BLaER1 treated with 17β-estradiol and CSF1 and Interleukin-3, amounts not matched to agents 10 nM and 100 nM (cell line): ENCODE measurements at regions not wholly inside any gene's neighbourhood (a gene's known extent, or its start where the extent isn't known, plus 50 kb on each side); places are given as distances from the start of the nearest gene placed in this dataset.

Source experiments
- H3K27ac ChIP-seq, 11 experiments: shearing (Covaris generic); formaldehyde crosslinking; 2 replicates each; pipeline ENCODE4 v1.8.1; 2022
- H3K27me3 ChIP-seq, 11 experiments: shearing (Covaris generic); formaldehyde crosslinking; 2 replicates each; pipeline ENCODE4 v1.8.1; 2022
- H3K36me3 ChIP-seq, 11 experiments: shearing (Covaris generic); formaldehyde crosslinking; 2 replicates each; pipeline ENCODE4 v1.8.1; 2022
- H3K4me1 ChIP-seq, 10 experiments: shearing (Covaris generic); formaldehyde crosslinking; 2 replicates each; pipeline ENCODE4 v1.8.1; 2022
- H3K4me2 ChIP-seq, 11 experiments: shearing (Covaris generic); formaldehyde crosslinking; 2 replicates each; pipeline ENCODE4 v1.8.1; 2022
- H3K4me3 ChIP-seq, 10 experiments: shearing (Covaris generic); formaldehyde crosslinking; 2 replicates each; pipeline ENCODE4 v1.8.1; 2022
- H3K9ac ChIP-seq, 11 experiments: shearing (Covaris generic); formaldehyde crosslinking; 2 replicates each; pipeline ENCODE4 v1.8.1; 2022
- H3K9me3 ChIP-seq, 11 experiments: shearing (Covaris generic); formaldehyde crosslinking; replicated peaks in 1 of 11; 2 replicates each; pipeline ENCODE4 v1.8.1; 2022
- H4K20me1 ChIP-seq, 11 experiments: shearing (Covaris generic); formaldehyde crosslinking; 2 replicates each; pipeline ENCODE4 v1.8.1; 2022
- Cebpa-rat ChIP-seq, 11 experiments: shearing (Covaris generic); IDR thresholded peaks; 2 replicates each; pipeline ENCODE4 v1.8.1; 2022

- H3K36me3 ChIP-seq: no peaks in the 10 kb centered on the region
- H3K4me1 ChIP-seq: no peaks in the 10 kb centered on the region
- H4K20me1 ChIP-seq: no peaks in the 10 kb centered on the region
- no peak overlapping the region for H3K4me3 ChIP-seq
- TF ChIP-seq Cebpa-rat (IDR thresholded peaks at IDR 0.05): no peak
- H3K27me3 ChIP-seq: no peaks in the 10 kb centered on the region
- H3K4me2 ChIP-seq: no peak overlapping the region
- H3K9me3 ChIP-seq: no peaks in the 10 kb centered on the region
- no peak overlapping the region for H3K27ac ChIP-seq
- no peak overlapping the region for H3K9ac ChIP-seq
Observed at GRCh38 chr12:43286986-43287385, 265.0 kb downstream of the ADAMTS20 start.

- H3K4me1 ChIP-seq: no peaks in the 10 kb centered on the region
Observed at GRCh38 chr12:43285159-43285598, 266.8 kb downstream of the ADAMTS20 start.

DNA sequence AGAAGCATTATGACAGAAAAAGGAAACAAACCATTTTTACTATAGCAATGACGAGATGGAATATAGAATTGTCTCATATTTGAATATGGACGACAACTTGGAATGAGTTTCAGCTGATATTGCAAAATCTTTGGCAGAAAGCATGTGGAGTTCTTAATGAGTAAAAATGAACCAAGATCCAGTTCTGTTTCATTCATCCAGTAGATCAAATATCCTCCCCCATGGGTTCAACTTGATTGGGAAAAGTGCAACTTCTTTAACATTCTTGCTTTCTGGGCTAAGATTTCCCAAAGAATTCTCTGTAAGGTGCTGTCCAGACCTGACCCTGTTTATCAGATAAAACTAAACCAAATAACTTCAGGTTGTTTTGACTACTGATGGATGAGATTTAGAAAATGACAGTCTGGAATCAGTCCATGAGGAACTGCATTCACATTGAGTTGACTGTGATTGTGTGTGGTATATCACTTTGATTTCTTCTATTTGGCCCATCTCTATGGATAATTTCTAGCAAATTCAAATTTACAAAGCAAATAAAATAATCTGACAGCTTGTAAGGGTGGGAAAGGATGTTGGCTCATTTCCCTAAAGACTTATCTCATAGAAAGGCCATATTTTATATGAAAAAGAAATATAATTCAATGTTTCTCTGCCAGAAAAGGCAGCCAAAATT is 267.4 kb downstream of the ADAMTS20 start:
- Histone ChIP-seq H3K4me3 (no peak overlapping the region), H3K4me1 (no peaks in the 10 kb centered on the region), H4K20me1 (no peaks in the 10 kb centered on the region), H3K27ac (no peak overlapping the region), H3K36me3 (no peaks in the 10 kb centered on the region), H3K4me2 (no peak overlapping the region), H3K9me3 (no peaks in the 10 kb centered on the region), H3K9ac (no peak overlapping the region), H3K27me3 (no peaks in the 10 kb centered on the region)
- TF ChIP-seq Cebpa-rat (IDR thresholded peaks at IDR 0.05): no peak

More at GRCh38 chr12:43285159-43285598, 266.8 kb downstream of the ADAMTS20 start:
- no peaks in the 10 kb centered on the region for H3K36me3 ChIP-seq
- TF ChIP-seq Cebpa-rat (IDR thresholded peaks at IDR 0.05): no peak
- H3K9me3 ChIP-seq: no peaks in the 10 kb centered on the region
- H3K27ac ChIP-seq: no peak overlapping the region
- H3K4me2 ChIP-seq: no peak overlapping the region
- H3K27me3 ChIP-seq: no peaks in the 10 kb centered on the region
- no peaks in the 10 kb centered on the region for H4K20me1 ChIP-seq
- no peak overlapping the region for H3K9ac ChIP-seq
- no peak overlapping the region for H3K4me3 ChIP-seq

GRCh38 chr12:43283206-43283605 is 268.8 kb downstream of the ADAMTS20 start:
- no peaks in the 10 kb centered on the region for H3K9me3 ChIP-seq
- H3K27ac ChIP-seq: no peak overlapping the region
- no peaks in the 10 kb centered on the region for H3K36me3 ChIP-seq
- H3K9ac ChIP-seq: no peak overlapping the region
- H3K4me2 ChIP-seq: no peak overlapping the region
- no peak for TF ChIP-seq Cebpa-rat (IDR thresholded peaks at IDR 0.05)
- peaks cover 0 to 7% (median 4%) of the 10 kb centered on the region in 10 experiments; a peak in 9 of 20 replicates for H3K4me1 ChIP-seq
- H3K4me3 ChIP-seq: no peak overlapping the region
- H3K27me3 ChIP-seq: no peaks in the 10 kb centered on the region
- no peaks in the 10 kb centered on the region for H4K20me1 ChIP-seq

DNA sequence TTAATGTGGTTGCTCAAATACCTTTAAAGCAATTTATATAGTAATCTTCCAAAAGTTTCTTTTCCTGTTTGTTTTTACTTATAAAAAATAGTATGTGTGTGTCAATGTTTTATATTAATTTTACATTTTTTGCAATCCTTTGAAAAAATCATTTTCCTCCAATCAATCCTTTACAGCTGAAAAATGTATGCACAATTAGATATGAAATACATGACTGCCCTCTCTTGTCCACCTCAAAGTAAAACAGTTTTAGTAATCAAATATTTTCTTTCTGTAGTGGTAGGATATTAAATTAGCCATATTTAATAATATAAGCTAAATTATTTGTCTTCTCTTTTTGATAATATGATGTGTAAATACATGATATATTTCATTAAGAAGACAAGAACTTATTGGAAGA is 269.9 kb downstream of the ADAMTS20 start:
- H3K27ac ChIP-seq: no peak overlapping the region
- no peak overlapping the region for H3K4me3 ChIP-seq
- no peaks in the 10 kb centered on the region for H4K20me1 ChIP-seq
- H3K4me2 ChIP-seq: no peak overlapping the region
- no peak overlapping the region for H3K9ac ChIP-seq
- H3K9me3 ChIP-seq: no peaks in the 10 kb centered on the region
- TF ChIP-seq Cebpa-rat (IDR thresholded peaks at IDR 0.05): no peak
- H3K36me3 ChIP-seq: no peaks in the 10 kb centered on the region
- H3K27me3 ChIP-seq: no peaks in the 10 kb centered on the region
- peaks cover 0 to 9% (median 6%) of the 10 kb centered on the region in 10 experiments; a peak in 9 of 20 replicates for H3K4me1 ChIP-seq

- Histone ChIP-seq H4K20me1 (no peaks in the 10 kb centered on the region), H3K4me1 (peaks cover 0 to 9% (median 6%) of the 10 kb centered on the region in 10 experiments; a peak in 9 of 20 replicates), H3K9ac (no peak overlapping the region), H3K27ac (no peak overlapping the region), H3K36me3 (no peaks in the 10 kb centered on the region), H3K4me3 (no peak overlapping the region), H3K9me3 (no peaks in the 10 kb centered on the region), H3K4me2 (no peak overlapping the region), H3K27me3 (no peaks in the 10 kb centered on the region)
- no peak for TF ChIP-seq Cebpa-rat (IDR thresholded peaks at IDR 0.05)
Observed at GRCh38 chr12:43281563-43281962, 270.4 kb downstream of the ADAMTS20 start.

GRCh38 chr12:43278541-43278832 is 273.5 kb downstream of the ADAMTS20 start:
- no peaks in the 10 kb centered on the region for H3K36me3 ChIP-seq
- no peak for TF ChIP-seq Cebpa-rat (IDR thresholded peaks at IDR 0.05)

DNA sequence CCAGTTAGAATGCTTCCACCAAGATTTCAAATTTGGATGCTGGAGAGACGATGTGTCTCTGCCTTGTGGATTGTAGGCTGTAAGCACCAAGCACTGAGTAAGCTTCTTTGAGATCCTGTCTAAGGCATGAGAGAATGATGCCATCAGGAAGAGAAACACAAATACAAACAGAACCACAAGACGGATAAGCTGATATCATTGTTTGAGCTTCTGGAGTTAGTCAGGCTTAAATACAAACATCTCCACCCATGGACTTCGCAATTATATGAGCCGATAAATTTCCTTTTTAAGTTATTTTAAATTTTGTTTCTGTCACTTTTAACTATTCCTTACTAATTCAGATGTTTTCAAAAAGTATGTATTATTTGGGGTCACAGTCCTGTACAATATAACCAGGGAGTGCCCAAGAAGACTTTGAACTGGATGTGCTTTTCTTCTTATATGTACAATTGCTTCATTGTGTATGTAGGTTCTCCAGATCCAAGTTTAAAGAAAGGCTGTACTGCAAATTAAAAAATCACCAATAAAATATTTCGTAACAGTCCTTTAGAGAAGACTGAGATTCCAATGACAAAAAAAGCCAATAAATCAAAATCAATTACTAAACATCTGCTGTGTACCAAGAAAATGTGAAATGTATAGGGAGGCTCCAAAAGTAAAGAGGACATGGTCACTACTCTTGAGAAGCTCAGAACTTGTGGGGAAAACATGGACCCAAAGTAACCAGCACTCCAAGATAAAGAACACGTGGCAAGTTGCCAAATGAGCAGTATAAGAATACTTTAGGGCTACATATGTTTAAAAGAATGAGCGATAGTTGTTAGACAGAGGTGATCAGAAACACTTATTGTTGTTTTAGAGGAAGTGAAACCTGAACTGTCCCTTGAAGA is 274.1 kb downstream of the ADAMTS20 start:
- no peaks in the 10 kb centered on the region for H4K20me1 ChIP-seq
- TF ChIP-seq Cebpa-rat (IDR thresholded peaks at IDR 0.05): no peak
- no peak overlapping the region for H3K27ac ChIP-seq
- H3K9me3 ChIP-seq: no peaks in the 10 kb centered on the region
- H3K36me3 ChIP-seq: no peaks in the 10 kb centered on the region
- H3K4me1 ChIP-seq: peaks cover 0 to 9% (median 6%) of the 10 kb centered on the region in 10 experiments; a peak in 9 of 20 replicates
- H3K27me3 ChIP-seq: no peaks in the 10 kb centered on the region
- H3K4me3 ChIP-seq: no peak overlapping the region
- H3K4me2 ChIP-seq: peak overlapping the region in 5 of 11 experiments; percentile 1 to 53 (median 40); a peak in 6 of 22 replicates
- no peak overlapping the region for H3K9ac ChIP-seq

More at GRCh38 chr12:43278541-43278832, 273.5 kb downstream of the ADAMTS20 start:
- H3K27ac ChIP-seq: no peak overlapping the region
- H3K9me3 ChIP-seq: no peaks in the 10 kb centered on the region
- no peaks in the 10 kb centered on the region for H3K27me3 ChIP-seq
- H3K4me2 ChIP-seq: peak overlapping the region in 5 of 11 experiments; percentile 1 to 53 (median 40); a peak in 7 of 22 replicates
- H3K9ac ChIP-seq: no peak overlapping the region
- H3K4me1 ChIP-seq: peaks cover 0 to 9% (median 6%) of the 10 kb centered on the region in 10 experiments; a peak in 9 of 20 replicates
- H3K4me3 ChIP-seq: no peak overlapping the region
- no peaks in the 10 kb centered on the region for H4K20me1 ChIP-seq

DNA sequence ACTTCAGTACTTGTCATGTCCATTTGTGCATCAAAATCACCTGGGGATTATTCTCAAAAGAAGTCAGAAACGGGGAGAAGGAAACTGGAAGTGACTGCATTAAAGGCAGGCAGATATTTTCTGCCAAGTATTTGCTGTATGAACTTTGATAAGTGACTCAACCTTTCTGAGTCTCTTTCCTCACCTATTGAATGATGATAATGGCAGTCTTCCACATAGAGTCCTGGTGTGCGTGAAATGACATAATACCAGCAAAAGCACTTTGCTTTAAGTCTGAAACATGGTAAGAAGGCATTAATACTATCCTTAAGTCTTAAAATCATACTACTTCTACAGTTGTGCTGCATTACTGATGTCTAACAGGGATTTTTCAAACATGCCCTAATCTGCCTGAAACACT is 278.5 kb downstream of the ADAMTS20 start:
- no peaks in the 10 kb centered on the region for H3K9me3 ChIP-seq

More for the DNA sequence above, 278.5 kb downstream of the ADAMTS20 start:
- no peak overlapping the region for H3K27ac ChIP-seq
- no peaks in the 10 kb centered on the region for H4K20me1 ChIP-seq
- H3K4me2 ChIP-seq: no peak overlapping the region
- H3K27me3 ChIP-seq: no peaks in the 10 kb centered on the region
- H3K9ac ChIP-seq: no peak overlapping the region
- TF ChIP-seq Cebpa-rat (IDR thresholded peaks at IDR 0.05): no peak
- H3K4me1 ChIP-seq: peaks cover 0 to 21% (median 5%) of the 10 kb centered on the region in 10 experiments; a peak in 12 of 20 replicates
- H3K36me3 ChIP-seq: no peaks in the 10 kb centered on the region
- no peak overlapping the region for H3K4me3 ChIP-seq
